ENCODE measurements at regions not wholly inside any gene's neighbourhood (a gene's known extent, or its start where the extent isn't known, plus 50 kb on each side); places are given as distances from the start of the nearest gene placed in this dataset.

GRCh38 chr18:75134611-75134975 is 74.3 kb downstream of the PTGR3 start:
- Histone ChIP-seq H3K4me3 (ENCODE audit: low read length) (no peak overlapping the region), H3K4me1 (ENCODE audit: control insufficient read depth, insufficient read depth, low read length) (no peaks in the 10 kb centered on the region), H3K27me3 (ENCODE audit: control insufficient read depth, insufficient read depth, low read length) (no peaks in the 10 kb centered on the region), H3K27ac (ENCODE audit: low read length) (no peak overlapping the region), H3K36me3 (ENCODE audit: control insufficient read depth, insufficient read depth, low read length) (no peaks in the 10 kb centered on the region), H3K9me3 (ENCODE audit: control insufficient read depth, insufficient read depth, low read length) (no peaks in the 10 kb centered on the region)
- Mint-ChIP-seq H3K4me1 (no peaks in the 10 kb centered on the region), H3K27me3 (ENCODE audit: low read depth in 2 of 2) (peaks cover 0 to 3% of the 10 kb centered on the region in 2 donors), H3K4me3 (no peak overlapping the region), H3K36me3 (no peaks in the 10 kb centered on the region), H3K9me3 (no peaks in the 10 kb centered on the region), H3K27ac (no peak overlapping the region)
- WGBS (ENCODE audit: insufficient coverage): 94% methylated on average over 11 of the region's 11 CpGs
- intact Hi-C loops (cut with micrococcal nuclease): no loop called here
- no peak for TF ChIP-seq CTCF (IDR thresholded peaks at IDR 0.05)
- no peak for ATAC-seq
- DNase-seq: no peak

- WGBS (ENCODE audit: insufficient coverage): 94% methylated on average over 28 of the region's 28 CpGs
- no peaks in the 10 kb centered on the region for H3K9me3 ChIP-seq (ENCODE audit: control insufficient read depth, insufficient read depth, low read length)
- Mint-ChIP-seq H3K9me3 (no peaks in the 10 kb centered on the region), H3K36me3 (no peaks in the 10 kb centered on the region), H3K4me1 (no peaks in the 10 kb centered on the region), H3K27ac (no peak overlapping the region), H3K4me3 (no peak overlapping the region), H3K27me3 (ENCODE audit: low read depth in 2 of 2) (peaks cover 0 to 3% of the 10 kb centered on the region in 2 donors)
- H3K36me3 ChIP-seq (ENCODE audit: control insufficient read depth, insufficient read depth, low read length): no peaks in the 10 kb centered on the region
- H3K4me3 ChIP-seq (ENCODE audit: low read length): no peak overlapping the region
- intact Hi-C loops (cut with micrococcal nuclease): no loop called here
- H3K27ac ChIP-seq (ENCODE audit: low read length): no peak overlapping the region
- ATAC-seq: no peak
- no peaks in the 10 kb centered on the region for H3K27me3 ChIP-seq (ENCODE audit: control insufficient read depth, insufficient read depth, low read length)
- TF ChIP-seq CTCF (IDR thresholded peaks at IDR 0.05): no peak
- DNase-seq: no peak
- H3K4me1 ChIP-seq (ENCODE audit: control insufficient read depth, insufficient read depth, low read length): no peaks in the 10 kb centered on the region
Measured at GRCh38 chr18:75133721-75134610, 75.0 kb downstream of the PTGR3 start.

GRCh38 chr18:75132931-75133525 is 75.9 kb downstream of the PTGR3 start:
- Mint-ChIP-seq H3K9me3 (no peaks in the 10 kb centered on the region), H3K27me3 (ENCODE audit: low read depth in 2 of 2) (peaks cover 0 to 3% of the 10 kb centered on the region in 2 donors), H3K36me3 (no peaks in the 10 kb centered on the region), H3K4me1 (no peaks in the 10 kb centered on the region), H3K27ac (no peak overlapping the region), H3K4me3 (no peak overlapping the region)
- ATAC-seq (no peak), DNase-seq (no peak)
- Histone ChIP-seq H3K36me3 (ENCODE audit: control insufficient read depth, insufficient read depth, low read length) (no peaks in the 10 kb centered on the region), H3K27ac (ENCODE audit: low read length) (no peak overlapping the region), H3K9me3 (ENCODE audit: control insufficient read depth, insufficient read depth, low read length) (no peaks in the 10 kb centered on the region), H3K27me3 (ENCODE audit: control insufficient read depth, insufficient read depth, low read length) (no peaks in the 10 kb centered on the region), H3K4me3 (ENCODE audit: low read length) (no peak overlapping the region), H3K4me1 (ENCODE audit: control insufficient read depth, insufficient read depth, low read length) (no peaks in the 10 kb centered on the region)
- WGBS (ENCODE audit: insufficient coverage): 88% methylated on average over 13 of the region's 13 CpGs
- no peak for TF ChIP-seq CTCF (IDR thresholded peaks at IDR 0.05)
- intact Hi-C loops (cut with micrococcal nuclease): no loop called here

Measured in natural killer cell (primary cell).